GM20000 (cell line): ENCODE measurements at regions not wholly inside any gene's neighbourhood (a gene's known extent, or its start where the extent isn't known, plus 50 kb on each side); places are given as distances from the start of the nearest gene placed in this dataset.

Source experiments
- DNase-seq: peaks from one replicate; pipeline ENCODE4 v3.0.0; 2012; ENCODE audit warnings: low spot score
- CTCF ChIP-seq: IDR thresholded peaks from 2 replicates; pipeline ENCODE4 v1.5.1; 2012; ENCODE audit warnings: mild to moderate bottlenecking, control low read depth; ENCODE audit errors: extremely low read depth, missing control alignments

GRCh38 chr18:28690836-28691495 lies 514.0 kb upstream of the CDH2 start:
- TF ChIP-seq CTCF: no peak
- DNase-seq: no peak

DNA sequence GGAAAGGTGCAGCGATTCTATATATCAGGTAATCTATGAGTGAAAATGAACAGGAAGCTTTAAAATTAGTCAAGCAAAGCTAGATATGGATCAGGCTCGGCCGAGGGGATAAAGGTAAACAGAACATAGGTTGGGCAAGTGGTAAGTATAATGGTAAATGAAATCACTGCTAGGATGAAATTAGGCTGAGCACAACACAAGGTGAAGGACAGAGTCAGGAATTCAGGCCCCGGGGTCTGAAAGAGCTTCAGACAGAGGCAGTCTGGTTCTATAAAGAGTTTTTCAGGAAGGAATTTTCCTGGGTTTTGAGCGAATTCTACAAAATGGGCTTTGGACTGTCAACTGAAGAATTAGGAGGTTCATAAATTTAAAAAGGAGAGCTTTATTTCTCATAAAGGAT lies 513.2 kb upstream of the CDH2 start:
- TF ChIP-seq CTCF: no peak
- no peak for DNase-seq

DNA sequence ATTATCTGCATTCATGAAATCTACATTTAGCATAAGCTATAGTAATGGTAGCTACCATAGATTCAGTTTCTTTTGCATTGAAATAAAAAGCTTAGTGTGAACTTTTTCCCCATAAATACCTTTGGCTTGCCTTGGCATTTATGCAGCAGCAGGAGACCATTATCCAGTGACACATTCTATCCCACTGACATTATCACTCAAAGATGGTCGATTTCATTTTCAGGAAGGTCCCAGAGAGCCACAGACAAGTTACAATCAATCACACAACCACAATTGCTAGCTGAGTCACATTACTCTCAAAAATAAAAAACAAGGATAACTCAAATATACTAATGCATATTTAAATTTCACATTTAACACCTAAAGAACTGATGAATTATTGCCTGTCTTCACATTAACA lies 512.7 kb upstream of the CDH2 start:
- DNase-seq: no peak
- no peak for TF ChIP-seq CTCF

DNA sequence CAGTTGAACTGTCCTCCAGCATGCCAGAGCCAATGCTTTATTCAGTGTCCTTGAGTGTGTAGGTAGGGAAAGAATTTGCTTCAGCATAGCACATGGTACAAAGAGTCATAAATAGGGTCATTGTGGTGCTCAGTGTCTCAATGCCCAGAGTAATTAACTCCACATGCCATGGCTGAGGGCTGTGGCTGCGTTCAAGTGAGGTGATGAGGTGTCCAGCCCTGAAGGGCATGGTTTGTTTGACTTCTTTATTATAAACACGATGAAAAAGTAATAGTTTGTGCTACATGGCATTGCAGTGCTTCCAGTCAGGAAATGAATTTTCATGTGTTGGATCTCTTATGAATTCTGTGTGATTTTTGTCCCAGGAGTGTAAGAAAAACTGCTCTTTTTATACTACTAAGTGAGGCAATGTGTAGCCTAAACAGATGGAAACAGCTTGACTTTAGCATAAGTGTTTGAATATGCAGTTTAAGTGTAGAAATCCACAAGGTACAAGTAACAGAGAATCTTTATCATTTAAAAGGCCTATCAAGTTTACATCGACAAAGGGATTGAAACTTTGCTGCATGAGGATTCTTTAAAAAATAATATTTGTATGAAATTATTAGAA lies 507.9 kb upstream of the CDH2 start:
- no peak for TF ChIP-seq CTCF
- DNase-seq: no peak

DNA sequence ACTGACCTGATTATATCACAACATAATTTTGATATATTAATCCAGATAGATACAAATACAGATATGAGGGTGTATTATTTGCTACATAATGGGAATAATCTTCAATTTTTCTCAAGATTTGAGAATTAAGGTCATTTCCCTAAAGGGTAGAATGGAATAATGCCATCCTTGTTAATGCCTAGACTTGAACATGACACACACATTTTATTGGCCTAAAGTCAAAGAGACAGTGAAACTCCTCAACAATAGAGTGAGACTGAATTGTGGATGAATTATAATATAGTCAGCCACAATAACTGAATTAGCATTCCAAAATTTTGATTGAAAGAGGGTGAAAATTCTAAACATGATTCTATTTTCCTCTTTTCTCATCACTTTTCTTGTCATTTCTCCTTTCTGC lies 506.0 kb upstream of the CDH2 start:
- DNase-seq: no peak
- TF ChIP-seq CTCF: no peak

- no peak for TF ChIP-seq CTCF
- DNase-seq: no peak
Measured at GRCh38 chr18:28669165-28669564, 492.2 kb upstream of the CDH2 start.

DNA sequence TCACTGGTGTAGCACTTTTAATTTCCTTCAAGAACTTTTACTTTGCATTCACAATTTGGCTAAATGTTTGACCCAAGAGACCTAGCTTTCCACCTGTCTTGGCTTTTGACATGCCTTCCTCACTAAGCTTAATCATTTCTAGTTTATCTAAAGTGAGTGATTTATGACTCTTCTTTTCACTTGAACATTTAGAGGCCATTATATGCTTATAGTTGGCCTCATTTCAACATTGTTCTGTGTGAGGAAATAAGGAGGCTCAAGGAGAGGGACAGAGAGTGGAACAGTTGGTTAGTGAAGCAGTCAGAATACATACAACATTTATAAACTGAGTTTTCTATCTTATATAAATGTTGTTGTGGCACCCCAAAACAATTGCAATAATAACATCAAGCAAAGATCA lies 489.3 kb upstream of the CDH2 start:
- no peak for TF ChIP-seq CTCF
- no peak for DNase-seq
